ENCODE measurements at regions not wholly inside any gene's neighbourhood (a gene's known extent, or its start where the extent isn't known, plus 50 kb on each side); places are given as distances from the start of the nearest gene placed in this dataset.
"Not testable (repeated sequence)": the region's sequence is repeated elsewhere in the genome, so short reads cannot be mapped to it uniquely, and the experiment has no call there.

GRCh38 chr6:120273411-120273810 lies 923.9 kb upstream of the MAN1A1 start:
- DNase-seq (ENCODE audit: low spot score), result no peak
- peaks cover 14% of the 10 kb centered on the region for H3K9me3 Mint-ChIP-seq (ENCODE audit: low read depth)
- no peaks in the 10 kb centered on the region for H3K4me1 Mint-ChIP-seq (ENCODE audit: low read depth)
- no peaks in the 10 kb centered on the region for H3K36me3 Mint-ChIP-seq (ENCODE audit: low read depth)
- no peaks in the 10 kb centered on the region for H3K27me3 Mint-ChIP-seq (ENCODE audit: low read depth)
- no peak overlapping the region for H3K4me3 Mint-ChIP-seq (ENCODE audit: unreplicated experiment)
- no peak overlapping the region for H3K27ac Mint-ChIP-seq (ENCODE audit: unreplicated experiment)
- TF ChIP-seq CTCF (IDR thresholded peaks at IDR 0.05), result no peak

- Mint-ChIP-seq H3K9me3 (ENCODE audit: low read depth) (peaks cover 14% of the 10 kb centered on the region), H3K4me3 (ENCODE audit: unreplicated experiment) (no peak overlapping the region), H3K4me1 (ENCODE audit: low read depth) (no peaks in the 10 kb centered on the region), H3K27me3 (ENCODE audit: low read depth) (no peaks in the 10 kb centered on the region), H3K36me3 (ENCODE audit: low read depth) (no peaks in the 10 kb centered on the region), H3K27ac (ENCODE audit: unreplicated experiment) (no peak overlapping the region)
- TF ChIP-seq CTCF (IDR thresholded peaks at IDR 0.05), result no peak
- DNase-seq (ENCODE audit: low spot score), result no peak
These were observed 922.5 kb upstream of the MAN1A1 start for GRCh38 chr6:120272038-120272437.

GRCh38 chr6:120268256-120268655 lies 918.7 kb upstream of the MAN1A1 start:
- H3K4me3 Mint-ChIP-seq (ENCODE audit: unreplicated experiment); DNase-seq (ENCODE audit: low spot score); H3K27ac Mint-ChIP-seq (ENCODE audit: unreplicated experiment); H3K27me3 Mint-ChIP-seq (ENCODE audit: low read depth); H3K36me3 Mint-ChIP-seq (ENCODE audit: low read depth); H3K4me1 Mint-ChIP-seq (ENCODE audit: low read depth): not testable (repeated sequence)
- peaks cover 18% of the 10 kb centered on the region for H3K9me3 Mint-ChIP-seq (ENCODE audit: low read depth)

- Mint-ChIP-seq H3K4me3 (ENCODE audit: unreplicated experiment) (no peak overlapping the region), H3K36me3 (ENCODE audit: low read depth) (no peaks in the 10 kb centered on the region), H3K27me3 (ENCODE audit: low read depth) (no peaks in the 10 kb centered on the region), H3K27ac (ENCODE audit: unreplicated experiment) (no peak overlapping the region), H3K9me3 (ENCODE audit: low read depth) (peaks cover 8% of the 10 kb centered on the region), H3K4me1 (ENCODE audit: low read depth) (no peaks in the 10 kb centered on the region)
- TF ChIP-seq CTCF (IDR thresholded peaks at IDR 0.05), result no peak
- DNase-seq (ENCODE audit: low spot score), result no peak
These were observed 912.8 kb upstream of the MAN1A1 start for GRCh38 chr6:120262354-120262753.

- H3K36me3 Mint-ChIP-seq (ENCODE audit: low read depth), result no peaks in the 10 kb centered on the region
- TF ChIP-seq CTCF (IDR thresholded peaks at IDR 0.05), result no peak
- DNase-seq (ENCODE audit: low spot score), result no peak
- no peaks in the 10 kb centered on the region for H3K4me1 Mint-ChIP-seq (ENCODE audit: low read depth)
- no peaks in the 10 kb centered on the region for H3K27me3 Mint-ChIP-seq (ENCODE audit: low read depth)
- no peak overlapping the region for H3K27ac Mint-ChIP-seq (ENCODE audit: unreplicated experiment)
- H3K4me3 Mint-ChIP-seq (ENCODE audit: unreplicated experiment), result no peak overlapping the region
- H3K9me3 Mint-ChIP-seq (ENCODE audit: low read depth), result peaks cover 2% of the 10 kb centered on the region
These were observed 911.1 kb upstream of the MAN1A1 start for GRCh38 chr6:120260636-120261035.

- TF ChIP-seq CTCF (IDR thresholded peaks at IDR 0.05), result no peak
- DNase-seq (ENCODE audit: low spot score), result no peak
- H3K27ac Mint-ChIP-seq (ENCODE audit: unreplicated experiment), result no peak overlapping the region
- H3K4me3 Mint-ChIP-seq (ENCODE audit: unreplicated experiment), result no peak overlapping the region
- H3K27me3 Mint-ChIP-seq (ENCODE audit: low read depth), result no peaks in the 10 kb centered on the region
- no peaks in the 10 kb centered on the region for H3K9me3 Mint-ChIP-seq (ENCODE audit: low read depth)
- H3K4me1 Mint-ChIP-seq (ENCODE audit: low read depth), result no peaks in the 10 kb centered on the region
- H3K36me3 Mint-ChIP-seq (ENCODE audit: low read depth), result no peaks in the 10 kb centered on the region
These were observed 905.1 kb upstream of the MAN1A1 start for GRCh38 chr6:120254651-120255050.

Data from chondrocyte (in vitro differentiated cells).